Karpas-422 (cell line): ENCODE measurements at regions not wholly inside any gene's neighbourhood (a gene's known extent, or its start where the extent isn't known, plus 50 kb on each side); places are given as distances from the start of the nearest gene placed in this dataset.
"Not testable (repeated sequence)": the region's sequence is repeated elsewhere in the genome, so short reads cannot be mapped to it uniquely, and the experiment has no call there.

Experiments used
- DNase-seq: peaks from one replicate; pipeline ENCODE4 v3.0.0-alpha.2; 2015
- H2AFZ ChIP-seq: fragments of 200-600 bp; sonication (generic); 2 replicates; pipeline ENCODE4 v1.6.1; 2014; ENCODE audit warnings: antibody characterized with exemption, low read length, mixed read lengths
- H3K27ac ChIP-seq: fragments of 200-600 bp; sonication (generic); 2 replicates; pipeline ENCODE4 v1.5.1; 2014; ENCODE audit warnings: mild to moderate bottlenecking, low read length, moderate library complexity
- H3K27me3 ChIP-seq: fragments of 200-600 bp; sonication (generic); 2 replicates; pipeline ENCODE4 v1.6.1; 2014; ENCODE audit warnings: low read length, mixed read lengths
- H3K36me3 ChIP-seq: fragments of 200-600 bp; sonication (generic); 2 replicates; pipeline ENCODE4 v1.6.1; 2014; ENCODE audit warnings: low read length, mixed read lengths; ENCODE audit not compliant: insufficient read depth
- H3K4me1 ChIP-seq: fragments of 200-600 bp; sonication (generic); 2 replicates; pipeline ENCODE4 v1.6.1; 2014; ENCODE audit warnings: mild to moderate bottlenecking, low read length, mixed read lengths
- H3K4me2 ChIP-seq: fragments of 200-600 bp; sonication (generic); 2 replicates; pipeline ENCODE4 v1.6.1; 2014; ENCODE audit warnings: low read length, low read depth, mild to moderate bottlenecking; ENCODE audit not compliant: poor library complexity, severe bottlenecking
- H3K4me3 ChIP-seq: fragments of 200-600 bp; sonication (generic); 2 replicates; pipeline ENCODE4 v1.5.1; 2014; ENCODE audit warnings: mild to moderate bottlenecking, antibody characterized with exemption, low read length, mixed read lengths
- H3K79me2 ChIP-seq: fragments of 200-600 bp; sonication (generic); 2 replicates; pipeline ENCODE4 v1.6.1; 2014; ENCODE audit warnings: mild to moderate bottlenecking, low read length, mixed read lengths
- H3K9ac ChIP-seq: fragments of 200-600 bp; sonication (generic); 2 replicates; pipeline ENCODE4 v1.6.0; 2014; ENCODE audit warnings: low read length
- H3K9me2 ChIP-seq: fragments of 200-600 bp; sonication (generic), shearing (Covaris generic); replicated peaks from 2 replicates; pipeline ENCODE4 v1.6.0; 2014; ENCODE audit warnings: mild to moderate bottlenecking, low read length, moderate library complexity; ENCODE audit not compliant: insufficient read depth
- H3K9me3 ChIP-seq: fragments of 300-700, 200-600 bp; sonication (generic); 2 replicates; pipeline ENCODE4 v1.6.1; 2014; ENCODE audit warnings: low read length, mixed read lengths
- H4K20me1 ChIP-seq: fragments of 200-600 bp; sonication (generic); 2 replicates; pipeline ENCODE4 v1.6.1; 2014; ENCODE audit warnings: mild to moderate bottlenecking, antibody characterized with exemption, low read length, low read depth; ENCODE audit not compliant: insufficient read depth

DNA sequence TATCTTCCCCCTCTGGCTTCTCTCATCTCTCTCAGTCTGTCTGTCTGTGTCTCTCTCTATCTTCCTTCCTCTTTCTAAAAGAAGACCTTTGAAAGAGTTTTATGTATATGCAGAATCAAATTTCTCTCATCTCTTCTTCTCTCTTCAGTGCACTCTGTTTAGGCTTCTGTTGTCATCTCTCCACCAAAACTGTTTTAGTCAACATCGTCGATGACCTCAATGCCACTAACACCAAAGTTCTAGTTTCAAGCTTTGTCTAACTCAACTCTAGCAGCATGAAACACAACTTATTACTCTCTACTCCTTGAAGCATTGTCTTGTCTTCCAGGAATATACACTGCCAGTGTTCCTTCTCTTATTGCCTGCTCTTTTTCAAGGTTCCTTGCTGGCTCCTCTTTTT is 163.9 kb downstream of the POTEC start:
- H3K9ac ChIP-seq, H3K27me3 ChIP-seq, H3K79me2 ChIP-seq, H3K36me3 ChIP-seq, H2AFZ ChIP-seq, H4K20me1 ChIP-seq, H3K4me1 ChIP-seq, H3K4me2 ChIP-seq, H3K9me3 ChIP-seq, H3K27ac ChIP-seq, DNase-seq, H3K4me3 ChIP-seq, H3K9me2 ChIP-seq: not testable (repeated sequence)

DNA sequence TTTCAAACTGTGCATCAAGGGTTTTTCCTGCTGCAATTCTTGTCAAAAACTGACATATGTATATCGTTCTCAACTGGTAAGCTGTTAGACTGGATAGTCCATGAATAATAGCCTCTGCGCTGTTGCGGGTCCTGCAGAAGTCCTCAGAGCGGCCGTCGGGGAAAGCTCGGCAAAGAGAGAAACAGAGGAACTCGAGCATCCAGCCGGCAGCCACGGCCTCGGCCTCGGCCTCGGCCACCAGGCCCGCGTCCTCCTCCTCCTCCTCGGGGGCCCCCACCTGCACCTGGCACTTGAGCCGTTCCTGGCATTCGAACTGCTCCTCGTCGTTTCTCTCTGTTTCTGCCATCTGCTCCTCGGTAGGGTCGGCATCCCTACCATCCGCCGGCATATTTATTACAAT is 165.0 kb downstream of the POTEC start:
- H3K36me3 ChIP-seq, H3K9me3 ChIP-seq, DNase-seq, H3K27ac ChIP-seq, H3K9me2 ChIP-seq, H4K20me1 ChIP-seq, H3K4me1 ChIP-seq, H3K79me2 ChIP-seq, H3K9ac ChIP-seq, H3K4me2 ChIP-seq, H3K4me3 ChIP-seq, H3K27me3 ChIP-seq, H2AFZ ChIP-seq: not testable (repeated sequence)

DNA sequence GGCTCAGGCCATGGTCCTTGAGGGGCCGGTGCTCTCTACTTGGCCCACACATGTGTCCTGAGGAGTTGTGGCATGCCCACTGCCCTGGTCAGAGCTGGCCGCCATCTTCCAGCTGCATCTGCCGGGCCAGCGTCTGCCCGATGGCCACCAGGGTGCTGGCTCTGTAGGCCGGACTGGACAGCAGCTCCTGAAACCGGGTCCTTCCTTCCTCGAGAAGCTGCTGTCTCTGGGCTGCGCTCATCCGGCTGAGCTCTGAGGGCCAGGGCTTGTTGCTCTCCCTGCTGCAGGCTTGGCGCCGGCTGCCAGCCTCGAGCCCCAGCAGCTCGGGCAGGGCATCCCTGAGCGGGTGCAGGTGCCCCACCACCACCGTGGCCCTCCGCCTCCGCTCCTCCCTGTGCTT is 182.1 kb downstream of the POTEC start:
- H3K9me3 ChIP-seq, H3K9me2 ChIP-seq, DNase-seq, H3K79me2 ChIP-seq, H3K9ac ChIP-seq, H3K27me3 ChIP-seq, H4K20me1 ChIP-seq, H2AFZ ChIP-seq, H3K4me1 ChIP-seq, H3K4me2 ChIP-seq, H3K4me3 ChIP-seq, H3K36me3 ChIP-seq, H3K27ac ChIP-seq: not testable (repeated sequence)

DNA sequence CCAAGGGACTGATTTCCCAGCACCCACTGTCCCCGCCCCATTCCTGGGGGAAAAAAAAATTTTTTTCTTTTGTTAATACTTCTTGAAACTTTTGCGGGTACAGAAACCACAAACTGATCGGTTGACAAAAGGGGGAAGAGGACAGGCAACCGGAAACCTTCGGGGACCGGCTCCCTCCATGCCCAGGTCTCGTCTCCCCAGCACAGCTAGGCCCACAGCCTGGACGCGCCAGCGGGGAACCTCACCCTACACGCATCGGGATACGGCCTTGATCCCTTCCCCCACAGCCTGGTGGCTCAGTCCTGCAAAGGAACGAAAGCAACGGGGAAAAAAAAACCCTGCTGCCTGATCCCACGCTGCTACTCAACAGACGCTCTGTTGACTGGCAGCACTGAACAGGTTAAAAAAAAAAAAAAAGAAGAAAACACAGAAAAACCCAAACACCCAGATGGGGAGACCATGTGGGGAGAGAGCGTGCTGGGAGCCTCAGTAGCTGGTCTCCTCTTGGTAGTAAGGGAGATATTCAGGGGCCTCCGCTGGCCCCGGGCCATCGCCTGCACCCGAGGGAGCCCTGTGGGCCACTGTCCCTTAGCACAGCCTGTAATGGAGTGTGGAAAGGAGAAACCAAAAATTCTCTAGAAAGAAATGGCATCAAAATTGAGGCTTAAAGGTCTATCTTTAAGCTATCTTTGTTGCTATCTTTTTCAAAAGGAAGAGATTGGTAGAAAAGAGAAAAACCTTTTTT is 185.7 kb downstream of the POTEC start:
- not testable (repeated sequence) for DNase-seq, H3K4me3 ChIP-seq, H3K79me2 ChIP-seq, H4K20me1 ChIP-seq, H3K27me3 ChIP-seq, H3K9ac ChIP-seq, H3K9me3 ChIP-seq, H3K36me3 ChIP-seq, H3K9me2 ChIP-seq, H3K27ac ChIP-seq, H2AFZ ChIP-seq, H3K4me1 ChIP-seq, H3K4me2 ChIP-seq

DNA sequence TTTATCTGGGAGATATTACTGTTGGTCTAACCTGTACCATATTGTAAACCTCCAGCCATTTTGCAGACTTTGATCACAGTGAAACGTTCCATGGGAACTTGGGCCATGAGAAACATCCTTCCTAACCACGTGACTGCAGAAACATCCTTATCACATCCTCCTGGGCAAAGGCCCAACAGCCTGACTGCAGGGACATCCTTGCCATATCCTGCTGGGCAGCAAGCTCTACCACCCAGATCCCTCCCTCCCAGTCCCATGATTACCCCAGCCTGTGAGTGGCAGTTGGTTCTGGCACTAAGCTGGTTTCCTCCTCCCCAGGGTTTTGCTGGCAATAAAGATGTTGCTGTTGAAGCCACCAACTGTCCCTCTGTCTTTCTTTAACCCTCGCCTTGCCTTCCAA is 201.2 kb downstream of the POTEC start:
- not testable (repeated sequence) for H3K27me3 ChIP-seq, H3K4me1 ChIP-seq, H3K4me3 ChIP-seq, H3K36me3 ChIP-seq, H3K9ac ChIP-seq, H3K4me2 ChIP-seq, H3K9me2 ChIP-seq, H3K27ac ChIP-seq, H3K79me2 ChIP-seq, DNase-seq, H2AFZ ChIP-seq, H3K9me3 ChIP-seq, H4K20me1 ChIP-seq

DNA sequence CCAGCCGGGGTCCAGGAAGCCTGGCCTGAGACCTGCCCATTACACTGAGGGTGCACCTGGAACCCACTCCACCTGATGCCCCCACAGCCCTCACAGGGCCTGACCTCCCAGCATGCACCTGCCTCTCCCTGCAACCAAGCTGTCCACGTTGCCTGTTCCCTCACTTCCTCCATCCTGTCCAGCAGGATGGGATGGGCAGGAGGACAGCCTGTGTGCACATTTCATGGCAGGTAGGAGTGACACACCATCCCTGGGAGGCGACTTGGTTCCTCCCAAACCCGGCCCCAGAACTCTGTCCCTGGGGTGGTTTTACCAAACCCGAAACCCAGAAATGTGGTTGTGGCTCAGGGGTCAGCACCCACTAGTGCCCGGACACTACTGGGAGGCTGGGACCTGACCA is 203.8 kb upstream of the ZNF519 start:
- not testable (repeated sequence) for H3K27ac ChIP-seq, H4K20me1 ChIP-seq, DNase-seq, H3K79me2 ChIP-seq, H3K4me3 ChIP-seq, H3K36me3 ChIP-seq, H2AFZ ChIP-seq, H3K9me2 ChIP-seq, H3K27me3 ChIP-seq, H3K4me2 ChIP-seq, H3K9ac ChIP-seq, H3K9me3 ChIP-seq, H3K4me1 ChIP-seq

DNA sequence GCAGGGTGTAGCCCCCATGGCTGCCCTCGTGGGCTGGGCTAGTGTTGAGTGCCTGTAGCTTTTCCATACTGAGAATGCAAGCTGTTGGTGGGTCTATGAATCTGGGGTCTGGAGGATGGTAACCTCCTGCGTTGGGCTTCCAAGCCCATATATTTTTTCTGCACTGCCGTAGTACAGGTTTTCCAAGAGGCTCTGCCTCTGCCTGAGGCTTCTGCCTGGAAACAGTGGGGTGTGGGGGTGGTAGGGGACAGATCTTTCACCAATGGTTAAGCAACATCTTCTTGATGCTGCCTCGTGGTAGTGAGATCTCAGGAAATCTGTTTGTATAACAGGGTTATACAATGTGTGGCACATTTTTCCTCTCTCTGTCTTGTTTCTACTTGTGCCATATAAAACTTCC is 189.0 kb upstream of the ZNF519 start:
- not testable (repeated sequence) for H3K4me1 ChIP-seq, H3K79me2 ChIP-seq, H3K27ac ChIP-seq, H3K9ac ChIP-seq, H3K27me3 ChIP-seq, H2AFZ ChIP-seq, H4K20me1 ChIP-seq, H3K9me2 ChIP-seq, H3K4me3 ChIP-seq, H3K4me2 ChIP-seq, DNase-seq, H3K9me3 ChIP-seq, H3K36me3 ChIP-seq

DNA sequence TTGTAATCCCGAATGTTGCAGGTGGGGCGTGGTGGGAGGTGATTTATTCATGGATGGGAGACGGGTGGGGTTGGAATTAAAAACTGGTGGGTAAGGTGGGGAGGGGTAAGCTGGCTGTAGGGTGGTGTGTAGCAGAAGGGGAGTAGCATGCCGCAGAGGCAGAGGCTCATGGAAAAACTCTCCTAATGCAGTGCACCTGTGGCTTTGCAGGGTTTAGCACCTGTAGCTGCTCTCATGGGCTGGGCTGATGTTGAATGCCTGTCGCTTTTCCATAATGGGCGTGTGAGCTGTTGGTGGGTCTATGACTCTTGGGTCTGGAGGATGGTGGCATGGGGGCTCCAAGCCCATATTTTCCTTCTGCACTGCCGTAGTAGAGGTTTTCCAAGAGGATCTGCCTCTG is 169.0 kb upstream of the ZNF519 start:
- H3K9me3 ChIP-seq, H3K79me2 ChIP-seq, H3K27ac ChIP-seq, H3K4me2 ChIP-seq, DNase-seq, H3K36me3 ChIP-seq, H4K20me1 ChIP-seq, H3K27me3 ChIP-seq, H2AFZ ChIP-seq, H3K9me2 ChIP-seq, H3K9ac ChIP-seq, H3K4me1 ChIP-seq, H3K4me3 ChIP-seq: not testable (repeated sequence)

DNA sequence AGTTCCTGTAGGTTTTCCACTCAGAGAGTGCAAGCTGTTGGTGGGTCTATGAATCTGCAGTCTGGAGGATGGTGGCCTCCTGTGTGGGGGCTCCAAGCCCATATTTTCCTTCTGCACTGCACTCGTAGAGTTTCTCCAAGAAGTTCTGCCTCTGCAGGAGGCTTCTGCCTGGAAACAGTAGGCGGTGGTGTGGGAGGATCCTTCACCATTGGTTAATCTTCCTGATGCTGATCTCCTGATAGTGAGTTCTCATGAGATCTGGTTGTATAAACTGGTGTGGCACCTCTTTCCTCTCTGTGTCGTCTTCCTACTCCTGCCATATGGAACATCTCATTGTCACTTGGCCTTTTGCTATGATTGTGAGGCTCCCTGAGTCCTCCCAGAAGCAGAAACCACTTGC is 162.8 kb upstream of the ZNF519 start:
- not testable (repeated sequence) for H3K9me2 ChIP-seq, H2AFZ ChIP-seq, H3K27ac ChIP-seq, H3K4me2 ChIP-seq, H3K9ac ChIP-seq, H3K79me2 ChIP-seq, H3K36me3 ChIP-seq, H3K4me1 ChIP-seq, H4K20me1 ChIP-seq, H3K27me3 ChIP-seq, DNase-seq, H3K4me3 ChIP-seq, H3K9me3 ChIP-seq
